HL-60 (cell line): ENCODE measurements at regions not wholly inside any gene's neighbourhood (a gene's known extent, or its start where the extent isn't known, plus 50 kb on each side); places are given as distances from the start of the nearest gene placed in this dataset.

Source experiments
- GABPA ChIP-seq: IDR thresholded peaks from 2 replicates; pipeline ENCODE4 v1.6.1; 2012; ENCODE audit warnings: low read depth
- POLR2AphosphoS5 ChIP-seq: IDR thresholded peaks from 2 replicates; pipeline ENCODE4 v1.6.1; 2012; ENCODE audit warnings: low read depth
- SPI1 ChIP-seq: IDR thresholded peaks from 2 replicates; pipeline ENCODE4 v1.6.1; 2012; ENCODE audit warnings: low read depth, mild to moderate bottlenecking, borderline replicate concordance
- TF ChIP-seq, protein P1 (sequence below): IDR thresholded peaks from one replicate; pipeline ENCODE4 v1.5.1; 2011; ENCODE audit warnings: low read length, control low read depth, inconsistent platforms; ENCODE audit not compliant: insufficient read depth

DNA sequence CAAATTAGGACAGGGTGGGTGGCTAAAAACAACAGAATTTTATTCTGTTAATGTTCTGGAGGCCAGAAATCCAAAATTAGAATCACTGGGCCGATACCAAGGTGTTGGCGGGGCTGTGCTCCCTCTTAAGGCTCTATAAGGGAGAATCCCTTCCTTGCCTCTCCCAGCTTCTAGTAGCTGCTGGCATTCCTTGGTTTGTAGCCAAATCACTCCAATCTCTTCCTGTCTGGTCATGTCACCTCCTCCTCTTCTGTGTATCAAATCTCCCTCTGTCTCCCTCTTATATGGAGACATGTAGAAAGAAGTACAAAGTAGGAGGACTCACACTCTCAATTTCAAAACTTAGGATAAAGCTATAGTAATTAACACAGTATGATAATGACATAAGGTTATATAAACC, 102.9 kb upstream of the SIRPA start:
- TF ChIP-seq, protein P1, sequence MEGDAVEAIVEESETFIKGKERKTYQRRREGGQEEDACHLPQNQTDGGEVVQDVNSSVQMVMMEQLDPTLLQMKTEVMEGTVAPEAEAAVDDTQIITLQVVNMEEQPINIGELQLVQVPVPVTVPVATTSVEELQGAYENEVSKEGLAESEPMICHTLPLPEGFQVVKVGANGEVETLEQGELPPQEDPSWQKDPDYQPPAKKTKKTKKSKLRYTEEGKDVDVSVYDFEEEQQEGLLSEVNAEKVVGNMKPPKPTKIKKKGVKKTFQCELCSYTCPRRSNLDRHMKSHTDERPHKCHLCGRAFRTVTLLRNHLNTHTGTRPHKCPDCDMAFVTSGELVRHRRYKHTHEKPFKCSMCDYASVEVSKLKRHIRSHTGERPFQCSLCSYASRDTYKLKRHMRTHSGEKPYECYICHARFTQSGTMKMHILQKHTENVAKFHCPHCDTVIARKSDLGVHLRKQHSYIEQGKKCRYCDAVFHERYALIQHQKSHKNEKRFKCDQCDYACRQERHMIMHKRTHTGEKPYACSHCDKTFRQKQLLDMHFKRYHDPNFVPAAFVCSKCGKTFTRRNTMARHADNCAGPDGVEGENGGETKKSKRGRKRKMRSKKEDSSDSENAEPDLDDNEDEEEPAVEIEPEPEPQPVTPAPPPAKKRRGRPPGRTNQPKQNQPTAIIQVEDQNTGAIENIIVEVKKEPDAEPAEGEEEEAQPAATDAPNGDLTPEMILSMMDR: no peak
- no peak for TF ChIP-seq GABPA
- TF ChIP-seq SPI1: no peak
- TF ChIP-seq POLR2AphosphoS5: no peak
